SH-SY5Y (cell line): ENCODE measurements at regions not wholly inside any gene's neighbourhood (a gene's known extent, or its start where the extent isn't known, plus 50 kb on each side); places are given as distances from the start of the nearest gene placed in this dataset.

ENCODE experiments used
- GATA2 ChIP-seq: IDR thresholded peaks from 2 replicates; pipeline ENCODE4 v1.6.1; 2011; ENCODE audit warnings: mild to moderate bottlenecking, low read depth, low read length
- GATA3 ChIP-seq: IDR thresholded peaks from 2 replicates; pipeline ENCODE4 v1.6.1; 2011; ENCODE audit warnings: low read depth, mild to moderate bottlenecking, low read length, moderate library complexity

- TF ChIP-seq GATA3 (no peak), GATA2 (no peak)
Measured at GRCh38 chr18:66136039-66136438, 385.2 kb downstream of the CDH7 start.
